ENCODE measurements at regions not wholly inside any gene's neighbourhood (a gene's known extent, or its start where the extent isn't known, plus 50 kb on each side); places are given as distances from the start of the nearest gene placed in this dataset.

GRCh38 chr9:89794918-89795317, 190.1 kb downstream of the GADD45G start:
- TF ChIP-seq CTCF (IDR thresholded peaks at IDR 0.05): no peak
- no peak for TF ChIP-seq POLR2A (IDR thresholded peaks at IDR 0.05)

All from breast epithelium (tissue), 3 donors.